A549 (cell line): ENCODE measurements at regions not wholly inside any gene's neighbourhood (a gene's known extent, or its start where the extent isn't known, plus 50 kb on each side); places are given as distances from the start of the nearest gene placed in this dataset.

Experiments used
- ATAC-seq, 2 experiments: fragments of 200-7000 bp in 1 of 2; fragments of >200 bp in 1 of 2; cut with Nextera tagmentation in 1 of 2; cut with Tn5 transposase in 1 of 2; 3 replicates each; pipeline versions ENCODE4 v1.8.0 to v1.9.1; 2018 to 2020; ENCODE audit warnings: mild to moderate bottlenecking in 1 of 2, moderate library complexity in 1 of 2
- CTCF ChIA-PET: fragments of 300-600 bp; sonication (Branson Sonifier 250); formaldehyde crosslinking; extraction: SDS; loops from one replicate; lab custom pipeline; 2021; ENCODE audit warnings: antibody characterized with exemption, inconsistent platforms; lab: Yijun Ruan, JAX
- POLR2A ChIA-PET: fragments of 350-600 bp; formaldehyde crosslinking; extraction: SDS; loops from one replicate; lab custom pipeline; 2021; ENCODE audit warnings: antibody characterized with exemption, inconsistent platforms; lab: Yijun Ruan, JAX
- DNase-seq, 2 experiments: peaks; one replicate each; pipeline versions ENCODE4 v3.0.0 to v3.0.0-alpha.2; 2011 to 2016; ENCODE audit warnings: low read depth in 1 of 2, low spot score in 1 of 2
- FAIRE-seq: peaks from 2 replicates; lab custom pipeline; 2011; peaks lifted over from hg19 to GRCh38; lab: Jason Lieb, UNC
- H3K27ac ChIP-seq, 2 experiments: fragments of >200 bp; sonication (Bioruptor Twin); formaldehyde crosslinking; 3 replicates each; pipeline ENCODE4 v1.5.1; 2016 to 2017
- H3K4me1 ChIP-seq: fragments of >200 bp; sonication (Bioruptor Twin); formaldehyde crosslinking; 3 replicates; pipeline ENCODE4 v1.6.1; 2016
- H3K4me2 ChIP-seq: fragments of >200 bp; sonication (Bioruptor Twin); formaldehyde crosslinking; 3 replicates; pipeline ENCODE4 v1.6.1; 2016
- H3K4me3 ChIP-seq: fragments of >200 bp; sonication (Bioruptor Twin); formaldehyde crosslinking; 3 replicates; pipeline ENCODE4 v1.5.1; 2016
- H3K9me3 ChIP-seq: fragments of >200 bp; sonication (Bioruptor Twin); formaldehyde crosslinking; 3 replicates; pipeline ENCODE4 v1.6.1; 2016
- CBX8 ChIP-seq: fragments of 200-600 bp; sonication (generic); IDR thresholded peaks from 2 replicates; pipeline ENCODE4 v1.6.1; 2016
- CTCF ChIP-seq: fragments of >200 bp; sonication (Bioruptor Twin); formaldehyde crosslinking; IDR thresholded peaks from 3 replicates; pipeline ENCODE4 v1.5.1; 2016
- E2F6 ChIP-seq: IDR thresholded peaks from 2 replicates; pipeline ENCODE4 v1.6.1; 2012; ENCODE audit warnings: low read depth, borderline replicate concordance
- EP300 ChIP-seq, 2 experiments: fragments of >200 bp; sonication (Bioruptor Twin); formaldehyde crosslinking; IDR thresholded peaks; 2 replicates in 1 of 2; 3 replicates in 1 of 2; pipeline ENCODE4 v1.6.1; 2016 to 2017
- ESRRA ChIP-seq: fragments of 150-350 bp; IDR thresholded peaks from 2 replicates; pipeline ENCODE4 v1.6.1; 2014; ENCODE audit warnings: mild to moderate bottlenecking, low read length, borderline replicate concordance
- HEYL ChIP-seq: fragments of 250-450 bp; sonication (Bioruptor Pico); IDR thresholded peaks from 2 replicates; pipeline ENCODE4 v1.8.0; 2021; ENCODE audit warnings: mild to moderate bottlenecking, moderate library complexity
- HMGXB4 ChIP-seq: fragments of 250-450 bp; sonication (Bioruptor Pico); IDR thresholded peaks from 2 replicates; pipeline ENCODE4 v1.5.0; 2021; ENCODE audit warnings: mild to moderate bottlenecking, moderate library complexity, borderline replicate concordance
- HOXB13 ChIP-seq: fragments of 250-450 bp; sonication (Bioruptor Pico); IDR thresholded peaks from 2 replicates; pipeline ENCODE4 v1.5.0; 2020; ENCODE audit warnings: low read depth, mild to moderate bottlenecking, moderate library complexity
- HOXB5 ChIP-seq: fragments of 250-450 bp; sonication (Bioruptor Pico); IDR thresholded peaks from 2 replicates; pipeline ENCODE4 v1.5.0; 2020; ENCODE audit warnings: mild to moderate bottlenecking, moderate library complexity
- JUN ChIP-seq, 2 experiments: fragments of >200 bp; sonication (Bioruptor Twin); formaldehyde crosslinking; IDR thresholded peaks; 2 replicates in 1 of 2; 3 replicates in 1 of 2; pipeline ENCODE4 v1.6.1; 2016 to 2017
- JUNB ChIP-seq: fragments of >200 bp; sonication (Bioruptor Twin); formaldehyde crosslinking; IDR thresholded peaks from 2 replicates; pipeline ENCODE4 v1.6.1; 2016
- KDM1A ChIP-seq: fragments of 200-600 bp; sonication (generic); IDR thresholded peaks from 2 replicates; pipeline ENCODE4 v1.6.1; 2016; ENCODE audit warnings: low read depth, mild to moderate bottlenecking
- KDM5A ChIP-seq: fragments of 200-600 bp; sonication (generic); IDR thresholded peaks from 2 replicates; pipeline ENCODE4 v1.6.1; 2016; ENCODE audit warnings: antibody characterized with exemption, mild to moderate bottlenecking
- MAFK ChIP-seq: fragments of 450-650 bp; IDR thresholded peaks from 2 replicates; pipeline ENCODE4 v1.6.1; 2014; ENCODE audit not compliant: partially characterized antibody
- MAZ ChIP-seq: fragments of 150-350 bp; IDR thresholded peaks from 2 replicates; pipeline ENCODE4 v1.6.1; 2014; ENCODE audit warnings: antibody characterized with exemption, low read depth, low read length, borderline replicate concordance
- NFE2L2 ChIP-seq: fragments of 150-350 bp; conservative IDR thresholded peaks from 2 replicates; pipeline ENCODE4 v1.6.1; 2014; ENCODE audit warnings: low read length
- NPAS2 ChIP-seq: fragments of 250-450 bp; sonication (Bioruptor Pico); IDR thresholded peaks from 2 replicates; pipeline ENCODE4 v1.8.0; 2022; ENCODE audit warnings: mild to moderate bottlenecking, moderate library complexity, borderline replicate concordance
- NR3C1 ChIP-seq: fragments of >200 bp; sonication (Bioruptor Twin); formaldehyde crosslinking; IDR thresholded peaks from 3 replicates; pipeline ENCODE4 v1.6.1; 2017
- POLR2A ChIP-seq: IDR thresholded peaks from 2 replicates; pipeline ENCODE4 v1.6.1; 2012; ENCODE audit warnings: mild to moderate bottlenecking, low read length
- RFX5 ChIP-seq: fragments of 450-650 bp; IDR thresholded peaks from 2 replicates; pipeline ENCODE4 v1.7.1; 2014; ENCODE audit warnings: antibody characterized with exemption, mild to moderate bottlenecking, moderate library complexity
- SREBF2 ChIP-seq: fragments of 450-650 bp; IDR thresholded peaks from 2 replicates; pipeline ENCODE4 v1.6.1; 2014; ENCODE audit warnings: mild to moderate bottlenecking, moderate library complexity
- TFCP2L1 ChIP-seq: fragments of 250-450 bp; sonication (Bioruptor Pico); IDR thresholded peaks from 2 replicates; pipeline ENCODE4 v1.5.0; 2021; ENCODE audit warnings: mild to moderate bottlenecking
- TP53 ChIP-seq: fragments of 250-450 bp; sonication (Bioruptor Pico); IDR thresholded peaks from 2 replicates; pipeline ENCODE4 v1.5.0; 2021; ENCODE audit warnings: mild to moderate bottlenecking, moderate library complexity
- WGBS: methylation state at CpG from one replicate; pipeline ENCODE4 v1.1.6; 2017; ENCODE audit errors: missing lambda C conversion rate; 5-methylcytosine and 5-hydroxymethylcytosine counted together

GRCh38 chr3:95348879-95349278 lies 1286.0 kb downstream of the NSUN3 start:
- POLR2A ChIA-PET, result no interaction called here
- WGBS, result 71% methylated on average over 3 of the region's 3 CpGs

GRCh38 chr3:95350049-95350448 lies 1287.2 kb downstream of the NSUN3 start:
- POLR2A ChIA-PET, result no interaction called here
- Histone ChIP-seq H3K4me3 (no peak overlapping the region), H3K27ac (no peak overlapping the region), H3K9me3 (no peaks in the 10 kb centered on the region), H3K4me1 (no peaks in the 10 kb centered on the region), H3K4me2 (no peak overlapping the region)
- ATAC-seq, result no peak
- CTCF ChIA-PET, result no interaction called here
- no peak for FAIRE-seq
- TF ChIP-seq EP300 (IDR thresholded peaks at IDR 0.05) (no peak), MAFK (no peak), TFCP2L1 (CRISPR knock-in tag) (no peak), E2F6 (no peak), NPAS2 (CRISPR knock-in tag) (no peak), MAZ (no peak), CTCF (no peak), ESRRA (no peak), NFE2L2 (no peak), CBX8 (no peak), KDM5A (no peak), NR3C1 (no peak), HOXB13 (CRISPR knock-in tag) (no peak), JUN (IDR thresholded peaks at IDR 0.05) (no peak), HOXB5 (CRISPR knock-in tag) (no peak), POLR2A (no peak), HEYL (CRISPR knock-in tag) (no peak), JUNB (no peak)
- WGBS, result 61% methylated on average over 4 of the region's 4 CpGs
- no peak for DNase-seq

More at GRCh38 chr3:95348879-95349278, 1286.0 kb downstream of the NSUN3 start:
- FAIRE-seq (no peak), DNase-seq (no peak), ATAC-seq (no peak)
- CTCF ChIA-PET, result no interaction called here
- no peak overlapping the region for H3K4me2 ChIP-seq
- no peak for TF ChIP-seq TP53
- TF ChIP-seq JUN (IDR thresholded peaks at IDR 0.05), result no peak
- no peak for TF ChIP-seq HMGXB4
- TF ChIP-seq KDM5A, result no peak
- no peak for TF ChIP-seq POLR2A
- no peak for TF ChIP-seq SREBF2
- no peak for TF ChIP-seq KDM1A
- TF ChIP-seq RFX5, result no peak
- no peak for TF ChIP-seq NFE2L2
- no peak for TF ChIP-seq HOXB13 (CRISPR knock-in tag)
- no peak for TF ChIP-seq JUNB
- no peaks in the 10 kb centered on the region for H3K4me1 ChIP-seq
- no peak overlapping the region for H3K4me3 ChIP-seq
- no peaks in the 10 kb centered on the region for H3K9me3 ChIP-seq
- H3K27ac ChIP-seq, result no peak overlapping the region
